Neural progenitor cell (in vitro differentiated cells): ENCODE measurements at regions not wholly inside any gene's neighbourhood (a gene's known extent, or its start where the extent isn't known, plus 50 kb on each side); places are given as distances from the start of the nearest gene placed in this dataset.
"Not testable (repeated sequence)": the region's sequence is repeated elsewhere in the genome, so short reads cannot be mapped to it uniquely, and the experiment has no call there.

Experiments
- DNase-seq: peaks from one replicate; pipeline ENCODE4 v3.0.0-alpha.2; 2016; ENCODE audit warnings: low spot score
- H2AFZ ChIP-seq: fragments of 200-600 bp; sonication (generic); replicated peaks from 2 replicates; pipeline ENCODE4 v1.6.1; 2016; ENCODE audit warnings: antibody characterized with exemption
- H3F3A ChIP-seq: fragments of 200-600 bp; sonication (generic); 2 replicates; pipeline ENCODE4 v1.6.1; 2016; ENCODE audit warnings: antibody characterized with exemption, low read depth
- H3K27ac ChIP-seq: fragments of 200-600 bp; sonication (generic); 2 replicates; pipeline ENCODE4 v1.5.1; 2016; ENCODE audit warnings: mild to moderate bottlenecking
- H3K27me3 ChIP-seq: fragments of 200-600 bp; sonication (generic); 2 replicates; pipeline ENCODE4 v1.6.1; 2016; ENCODE audit warnings: mild to moderate bottlenecking, moderate library complexity
- H3K36me3 ChIP-seq: fragments of 200-600 bp; sonication (generic); 2 replicates; pipeline ENCODE4 v1.5.1; 2016
- H3K4me1 ChIP-seq: fragments of 200-600 bp; sonication (generic); 2 replicates; pipeline ENCODE4 v1.6.1; 2016; ENCODE audit warnings: mixed run types
- H3K4me2 ChIP-seq: fragments of 200-600 bp; sonication (generic); 2 replicates; pipeline ENCODE4 v1.6.1; 2016
- H3K4me3 ChIP-seq: fragments of 200-600 bp; sonication (generic); 2 replicates; pipeline ENCODE4 v1.5.1; 2016
- H3K79me2 ChIP-seq: fragments of 200-600 bp; sonication (generic); 2 replicates; pipeline ENCODE4 v1.6.1; 2016; ENCODE audit warnings: low read depth
- H3K9ac ChIP-seq: fragments of 200-600 bp; sonication (generic); 2 replicates; pipeline ENCODE4 v1.6.1; 2016
- H3K9me3 ChIP-seq: fragments of 200-600 bp; sonication (generic); 2 replicates; pipeline ENCODE4 v1.5.1; 2016; ENCODE audit warnings: low read depth
- H4K20me1 ChIP-seq: fragments of 200-600 bp; sonication (generic); 2 replicates; pipeline ENCODE4 v1.6.1; 2016; ENCODE audit warnings: low read depth
- H3K27ac Mint-ChIP-seq: 3 replicates; pipeline ENCODE4 v1.8.0; 2021; ENCODE audit warnings: mixed read lengths
- H3K27me3 Mint-ChIP-seq: 2 replicates; pipeline ENCODE4 v1.8.0; 2022; ENCODE audit warnings: low read depth, mild to moderate bottlenecking, inconsistent platforms, moderate library complexity, mixed read lengths; ENCODE audit not compliant: insufficient read depth
- H3K36me3 Mint-ChIP-seq: 3 replicates; pipeline ENCODE4 v1.8.0; 2021; ENCODE audit warnings: mixed read lengths
- H3K4me1 Mint-ChIP-seq: 3 replicates; pipeline ENCODE4 v1.8.0; 2021; ENCODE audit warnings: mixed read lengths
- H3K4me3 Mint-ChIP-seq: 3 replicates; pipeline ENCODE4 v1.8.0; 2021; ENCODE audit warnings: mild to moderate bottlenecking, moderate library complexity, mixed read lengths
- H3K9me3 Mint-ChIP-seq: 3 replicates; pipeline ENCODE4 v1.8.0; 2020; ENCODE audit warnings: mixed read lengths
- EZH2 ChIP-seq: fragments of 200-600 bp; sonication (generic); IDR thresholded peaks from 2 replicates; pipeline ENCODE4 v1.6.1; 2017; ENCODE audit warnings: antibody characterized with exemption, mild to moderate bottlenecking, moderate library complexity
- EZH2phosphoT487 ChIP-seq: fragments of 200-600 bp; sonication (generic); IDR thresholded peaks from 2 replicates; pipeline ENCODE4 v1.6.1; 2017; ENCODE audit warnings: antibody characterized with exemption
- TF ChIP-seq, protein P1 (sequence below): fragments of 200-600 bp; sonication (generic); IDR thresholded peaks from 2 replicates; pipeline ENCODE4 v1.5.1; 2017; ENCODE audit warnings: antibody characterized with exemption, mild to moderate bottlenecking

- Histone ChIP-seq H3K9me3 (no peaks in the 10 kb centered on the region), H2AFZ (no peak overlapping the region), H3K27ac (no peak overlapping the region), H3K4me3 (no peak overlapping the region), H3F3A (no peaks in the 10 kb centered on the region), H3K36me3 (no peaks in the 10 kb centered on the region), H3K27me3 (no peaks in the 10 kb centered on the region), H3K4me2 (no peak overlapping the region), H3K4me1 (no peaks in the 10 kb centered on the region), H4K20me1 (no peaks in the 10 kb centered on the region), H3K9ac (no peak overlapping the region), H3K79me2 (no peaks in the 10 kb centered on the region)
- H3K4me1 Mint-ChIP-seq = no peaks in the 10 kb centered on the region
- no peak for DNase-seq
- TF ChIP-seq EZH2phosphoT487 (no peak), EZH2 (no peak)
- TF ChIP-seq, protein P1, sequence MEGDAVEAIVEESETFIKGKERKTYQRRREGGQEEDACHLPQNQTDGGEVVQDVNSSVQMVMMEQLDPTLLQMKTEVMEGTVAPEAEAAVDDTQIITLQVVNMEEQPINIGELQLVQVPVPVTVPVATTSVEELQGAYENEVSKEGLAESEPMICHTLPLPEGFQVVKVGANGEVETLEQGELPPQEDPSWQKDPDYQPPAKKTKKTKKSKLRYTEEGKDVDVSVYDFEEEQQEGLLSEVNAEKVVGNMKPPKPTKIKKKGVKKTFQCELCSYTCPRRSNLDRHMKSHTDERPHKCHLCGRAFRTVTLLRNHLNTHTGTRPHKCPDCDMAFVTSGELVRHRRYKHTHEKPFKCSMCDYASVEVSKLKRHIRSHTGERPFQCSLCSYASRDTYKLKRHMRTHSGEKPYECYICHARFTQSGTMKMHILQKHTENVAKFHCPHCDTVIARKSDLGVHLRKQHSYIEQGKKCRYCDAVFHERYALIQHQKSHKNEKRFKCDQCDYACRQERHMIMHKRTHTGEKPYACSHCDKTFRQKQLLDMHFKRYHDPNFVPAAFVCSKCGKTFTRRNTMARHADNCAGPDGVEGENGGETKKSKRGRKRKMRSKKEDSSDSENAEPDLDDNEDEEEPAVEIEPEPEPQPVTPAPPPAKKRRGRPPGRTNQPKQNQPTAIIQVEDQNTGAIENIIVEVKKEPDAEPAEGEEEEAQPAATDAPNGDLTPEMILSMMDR = no peak
- H3K27me3 Mint-ChIP-seq = peaks cover 3% of the 10 kb centered on the region
- H3K27ac Mint-ChIP-seq = no peak overlapping the region
- peaks cover 3% of the 10 kb centered on the region for H3K9me3 Mint-ChIP-seq
- no peaks in the 10 kb centered on the region for H3K36me3 Mint-ChIP-seq
- no peak overlapping the region for H3K4me3 Mint-ChIP-seq
These were observed 499.0 kb upstream of the SLC35B3 start for GRCh38 chr6:8934318-8934717.

- H3K9ac ChIP-seq = no peak overlapping the region
- H3K4me3 ChIP-seq = no peak overlapping the region
- H3K9me3 ChIP-seq = no peaks in the 10 kb centered on the region
- no peak overlapping the region for H2AFZ ChIP-seq
- no peak overlapping the region for H3K4me2 ChIP-seq
- H3F3A ChIP-seq = no peaks in the 10 kb centered on the region
- H4K20me1 ChIP-seq = no peaks in the 10 kb centered on the region
- Mint-ChIP-seq H3K27ac (no peak overlapping the region), H3K4me3 (no peak overlapping the region), H3K9me3 (no peaks in the 10 kb centered on the region), H3K4me1 (no peaks in the 10 kb centered on the region), H3K27me3 (no peaks in the 10 kb centered on the region), H3K36me3 (no peaks in the 10 kb centered on the region)
- TF ChIP-seq EZH2 (no peak), EZH2phosphoT487 (no peak)
- TF ChIP-seq, protein P1 = no peak
- H3K27me3 ChIP-seq = no peaks in the 10 kb centered on the region
- H3K36me3 ChIP-seq = no peaks in the 10 kb centered on the region
- no peak overlapping the region for H3K27ac ChIP-seq
- H3K79me2 ChIP-seq = no peaks in the 10 kb centered on the region
- H3K4me1 ChIP-seq = no peaks in the 10 kb centered on the region
- DNase-seq = no peak
These were observed 494.7 kb upstream of the SLC35B3 start for GRCh38 chr6:8930009-8930408.

- not testable (repeated sequence) for H3K79me2 ChIP-seq, H3K9me3 ChIP-seq, H3F3A ChIP-seq, H3K4me1 ChIP-seq, H3K27ac Mint-ChIP-seq, H3K4me2 ChIP-seq, H4K20me1 ChIP-seq, H3K36me3 Mint-ChIP-seq, H3K9me3 Mint-ChIP-seq, H2AFZ ChIP-seq, DNase-seq, H3K4me3 ChIP-seq, H3K4me3 Mint-ChIP-seq, H3K27ac ChIP-seq, H3K4me1 Mint-ChIP-seq, H3K27me3 ChIP-seq, H3K36me3 ChIP-seq, H3K9ac ChIP-seq, H3K27me3 Mint-ChIP-seq
These were observed 484.9 kb upstream of the SLC35B3 start for GRCh38 chr6:8920244-8920643.

- no peak overlapping the region for H3K27ac ChIP-seq
- H3F3A ChIP-seq = no peaks in the 10 kb centered on the region
- H3K27ac Mint-ChIP-seq = no peak overlapping the region
- H3K79me2 ChIP-seq = no peaks in the 10 kb centered on the region
- H3K36me3 Mint-ChIP-seq = no peaks in the 10 kb centered on the region
- TF ChIP-seq EZH2 (no peak), EZH2phosphoT487 (no peak)
- TF ChIP-seq, protein P1 = no peak
- H3K36me3 ChIP-seq = no peaks in the 10 kb centered on the region
- no peak overlapping the region for H3K4me3 ChIP-seq
- H4K20me1 ChIP-seq = no peaks in the 10 kb centered on the region
- no peak overlapping the region for H3K9ac ChIP-seq
- peaks cover 9% of the 10 kb centered on the region for H3K9me3 Mint-ChIP-seq
- H2AFZ ChIP-seq = no peak overlapping the region
- H3K27me3 ChIP-seq = no peaks in the 10 kb centered on the region
- no peak for DNase-seq
- H3K4me3 Mint-ChIP-seq = no peak overlapping the region
- H3K4me1 ChIP-seq = no peaks in the 10 kb centered on the region
- peaks cover 3% of the 10 kb centered on the region for H3K4me1 Mint-ChIP-seq
- no peak overlapping the region for H3K4me2 ChIP-seq
- H3K9me3 ChIP-seq = no peaks in the 10 kb centered on the region
- H3K27me3 Mint-ChIP-seq = peaks cover 3% of the 10 kb centered on the region
These were observed 482.9 kb upstream of the SLC35B3 start for GRCh38 chr6:8918196-8918595.
